HepG2 (cell line): ENCODE measurements at regions not wholly inside any gene's neighbourhood (a gene's known extent, or its start where the extent isn't known, plus 50 kb on each side); places are given as distances from the start of the nearest gene placed in this dataset.

Experiments used
- GATA4 ChIP-seq: sonication (generic); IDR thresholded peaks from 2 replicates; pipeline ENCODE4 v1.6.1; 2016; ENCODE audit warnings: antibody characterized with exemption, low read depth, borderline replicate concordance
- GATAD1 ChIP-seq: IDR thresholded peaks from 2 replicates; pipeline ENCODE4 v1.6.1; 2016; ENCODE audit warnings: missing genetic modification reagents, missing compliant biosample characterization
- IRF2 ChIP-seq: IDR thresholded peaks from 2 replicates; pipeline ENCODE4 v1.6.1; 2018; ENCODE audit warnings: missing genetic modification reagents, missing compliant biosample characterization
- MEIS2 ChIP-seq: sonication (generic); formaldehyde crosslinking; IDR thresholded peaks from 2 replicates; pipeline ENCODE4 v1.9.0; 2021; ENCODE audit warnings: mild to moderate bottlenecking, missing genetic modification reagents
- MTF2 ChIP-seq: sonication (generic); formaldehyde crosslinking; IDR thresholded peaks from 2 replicates; pipeline ENCODE4 v1.5.0; 2020; ENCODE audit warnings: missing genetic modification reagents, borderline replicate concordance
- NFE2 ChIP-seq: sonication (generic); formaldehyde crosslinking; IDR thresholded peaks from 2 replicates; pipeline ENCODE4 v1.4.0; 2020; ENCODE audit warnings: missing genetic modification reagents
- PHF5A ChIP-seq: IDR thresholded peaks from one replicate; pipeline ENCODE4 v1.6.1; 2018; ENCODE audit warnings: low read depth, missing genetic modification reagents; ENCODE audit not compliant: unreplicated experiment
- SIN3A ChIP-seq: IDR thresholded peaks from 2 replicates; pipeline ENCODE4 v1.6.1; 2011; ENCODE audit warnings: low read depth, mild to moderate bottlenecking, control low read depth, low read length, borderline replicate concordance
- SP1 ChIP-seq, 2 experiments: fragments of 450-650 bp in 1 of 2; sonication (generic) in 1 of 2; formaldehyde crosslinking in 1 of 2; IDR thresholded peaks; 2 replicates each; pipeline versions ENCODE4 v1.4.0 to v1.6.1; 2016 to 2020; ENCODE audit warnings: missing genetic modification reagents in 1 of 2
- STAG1 ChIP-seq: sonication (generic); formaldehyde crosslinking; IDR thresholded peaks from 2 replicates; pipeline ENCODE4 v1.4.0; 2020; ENCODE audit warnings: missing genetic modification reagents
- ZMYM4 ChIP-seq: sonication (generic); formaldehyde crosslinking; IDR thresholded peaks from 2 replicates; pipeline ENCODE4 v1.8.1; 2023; ENCODE audit warnings: mild to moderate bottlenecking, missing genetic modification reagents
- ZNF782 ChIP-seq: sonication (generic); formaldehyde crosslinking; IDR thresholded peaks from 2 replicates; pipeline ENCODE4 v1.4.0; 2020; ENCODE audit warnings: missing genetic modification reagents, mild to moderate bottlenecking, borderline replicate concordance
- ZSCAN25 ChIP-seq: sonication (generic); formaldehyde crosslinking; IDR thresholded peaks from 2 replicates; pipeline ENCODE4 v1.8.0; 2022; ENCODE audit warnings: mild to moderate bottlenecking, missing genetic modification reagents
- TF ChIP-seq, protein P1 (sequence below), 2 experiments: sonication (generic) in 1 of 2; formaldehyde crosslinking in 1 of 2; IDR thresholded peaks; 2 replicates each; pipeline versions ENCODE4 v1.4.0 to v1.6.1; 2016 to 2020; ENCODE audit warnings: borderline replicate concordance in 1 of 2, low read depth in 1 of 2, mild to moderate bottlenecking in 1 of 2, missing genetic modification reagents in 1 of 2
- TF ChIP-seq, protein P2 (sequence below): sonication (generic); formaldehyde crosslinking; IDR thresholded peaks from 2 replicates; pipeline ENCODE4 v1.4.0; 2020; ENCODE audit warnings: mild to moderate bottlenecking, missing genetic modification reagents
- TF ChIP-seq, protein P3 (sequence below): sonication (generic); formaldehyde crosslinking; IDR thresholded peaks from 2 replicates; pipeline ENCODE4 v1.4.0; 2020; ENCODE audit warnings: missing genetic modification reagents, borderline replicate concordance
- TF ChIP-seq, protein P4 (sequence below): sonication (generic); formaldehyde crosslinking; IDR thresholded peaks from 2 replicates; pipeline ENCODE4 v1.5.1; 2020; ENCODE audit warnings: missing genetic modification reagents, mild to moderate bottlenecking, borderline replicate concordance
- TF ChIP-seq, protein P5 (sequence below): sonication (generic); formaldehyde crosslinking; IDR thresholded peaks from 2 replicates; pipeline ENCODE4 v1.9.0; 2022; ENCODE audit warnings: low read depth, missing genetic modification reagents

DNA sequence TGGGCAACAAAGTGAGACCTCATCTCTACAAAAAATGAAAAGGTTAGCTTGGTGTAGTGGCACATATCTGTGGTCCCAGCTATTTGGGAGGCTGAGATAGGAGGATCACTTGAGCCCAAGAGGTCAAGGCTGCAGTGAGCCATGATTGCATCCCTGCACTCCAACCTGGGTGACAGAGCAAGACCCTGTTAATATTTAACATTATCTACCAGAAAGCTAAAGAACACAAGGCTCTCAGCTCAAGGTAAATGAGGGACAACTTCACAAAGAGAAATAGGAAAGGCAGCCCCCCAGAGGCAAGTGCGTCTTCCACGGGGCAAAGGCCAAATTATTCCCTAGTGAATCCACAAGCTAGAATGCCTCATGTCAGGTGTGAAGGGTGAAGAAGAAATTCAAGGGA, 109.6 kb upstream of the PFKP start (continued):
- TF ChIP-seq ZMYM4 (CRISPR knock-in tag): peak; percentile 70
- TF ChIP-seq ZNF782 (CRISPR knock-in tag): no peak
- TF ChIP-seq ZSCAN25 (CRISPR knock-in tag): peak; percentile 74; the same call in 1 of the 2 replicates
- TF ChIP-seq, protein P1, sequence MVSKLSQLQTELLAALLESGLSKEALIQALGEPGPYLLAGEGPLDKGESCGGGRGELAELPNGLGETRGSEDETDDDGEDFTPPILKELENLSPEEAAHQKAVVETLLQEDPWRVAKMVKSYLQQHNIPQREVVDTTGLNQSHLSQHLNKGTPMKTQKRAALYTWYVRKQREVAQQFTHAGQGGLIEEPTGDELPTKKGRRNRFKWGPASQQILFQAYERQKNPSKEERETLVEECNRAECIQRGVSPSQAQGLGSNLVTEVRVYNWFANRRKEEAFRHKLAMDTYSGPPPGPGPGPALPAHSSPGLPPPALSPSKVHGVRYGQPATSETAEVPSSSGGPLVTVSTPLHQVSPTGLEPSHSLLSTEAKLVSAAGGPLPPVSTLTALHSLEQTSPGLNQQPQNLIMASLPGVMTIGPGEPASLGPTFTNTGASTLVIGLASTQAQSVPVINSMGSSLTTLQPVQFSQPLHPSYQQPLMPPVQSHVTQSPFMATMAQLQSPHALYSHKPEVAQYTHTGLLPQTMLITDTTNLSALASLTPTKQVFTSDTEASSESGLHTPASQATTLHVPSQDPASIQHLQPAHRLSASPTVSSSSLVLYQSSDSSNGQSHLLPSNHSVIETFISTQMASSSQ (IDR thresholded peaks at IDR 0.05; ENCODE audit: low read depth): peak; percentile 89
- TF ChIP-seq, protein P1 (CRISPR knock-in tag; IDR thresholded peaks at IDR 0.05; ENCODE audit: borderline replicate concordance): peak; percentile 96
- TF ChIP-seq PHF5A (CRISPR knock-in tag): no peak
- TF ChIP-seq NFE2: no peak
- no peak for TF ChIP-seq GATA4
- TF ChIP-seq, protein P2, sequence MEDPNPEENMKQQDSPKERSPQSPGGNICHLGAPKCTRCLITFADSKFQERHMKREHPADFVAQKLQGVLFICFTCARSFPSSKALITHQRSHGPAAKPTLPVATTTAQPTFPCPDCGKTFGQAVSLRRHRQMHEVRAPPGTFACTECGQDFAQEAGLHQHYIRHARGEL (CRISPR knock-in tag): no peak
- TF ChIP-seq, protein P3, sequence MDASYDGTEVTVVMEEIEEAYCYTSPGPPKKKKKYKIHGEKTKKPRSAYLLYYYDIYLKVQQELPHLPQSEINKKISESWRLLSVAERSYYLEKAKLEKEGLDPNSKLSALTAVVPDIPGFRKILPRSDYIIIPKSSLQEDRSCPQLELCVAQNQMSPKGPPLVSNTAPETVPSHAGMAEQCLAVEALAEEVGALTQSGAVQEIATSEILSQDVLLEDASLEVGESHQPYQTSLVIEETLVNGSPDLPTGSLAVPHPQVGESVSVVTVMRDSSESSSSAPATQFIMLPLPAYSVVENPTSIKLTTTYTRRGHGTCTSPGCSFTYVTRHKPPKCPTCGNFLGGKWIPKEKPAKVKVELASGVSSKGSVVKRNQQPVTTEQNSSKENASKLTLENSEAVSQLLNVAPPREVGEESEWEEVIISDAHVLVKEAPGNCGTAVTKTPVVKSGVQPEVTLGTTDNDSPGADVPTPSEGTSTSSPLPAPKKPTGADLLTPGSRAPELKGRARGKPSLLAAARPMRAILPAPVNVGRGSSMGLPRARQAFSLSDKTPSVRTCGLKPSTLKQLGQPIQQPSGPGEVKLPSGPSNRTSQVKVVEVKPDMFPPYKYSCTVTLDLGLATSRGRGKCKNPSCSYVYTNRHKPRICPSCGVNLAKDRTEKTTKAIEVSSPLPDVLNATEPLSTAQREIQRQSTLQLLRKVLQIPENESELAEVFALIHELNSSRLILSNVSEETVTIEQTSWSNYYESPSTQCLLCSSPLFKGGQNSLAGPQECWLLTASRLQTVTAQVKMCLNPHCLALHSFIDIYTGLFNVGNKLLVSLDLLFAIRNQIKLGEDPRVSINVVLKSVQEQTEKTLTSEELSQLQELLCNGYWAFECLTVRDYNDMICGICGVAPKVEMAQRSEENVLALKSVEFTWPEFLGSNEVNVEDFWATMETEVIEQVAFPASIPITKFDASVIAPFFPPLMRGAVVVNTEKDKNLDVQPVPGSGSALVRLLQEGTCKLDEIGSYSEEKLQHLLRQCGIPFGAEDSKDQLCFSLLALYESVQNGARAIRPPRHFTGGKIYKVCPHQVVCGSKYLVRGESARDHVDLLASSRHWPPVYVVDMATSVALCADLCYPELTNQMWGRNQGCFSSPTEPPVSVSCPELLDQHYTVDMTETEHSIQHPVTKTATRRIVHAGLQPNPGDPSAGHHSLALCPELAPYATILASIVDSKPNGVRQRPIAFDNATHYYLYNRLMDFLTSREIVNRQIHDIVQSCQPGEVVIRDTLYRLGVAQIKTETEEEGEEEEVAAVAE (CRISPR knock-in tag): no peak
- TF ChIP-seq SP1 (IDR thresholded peaks at IDR 0.05): no peak
- no peak for TF ChIP-seq SP1 (CRISPR knock-in tag; IDR thresholded peaks at IDR 0.05)
- TF ChIP-seq, protein P4, sequence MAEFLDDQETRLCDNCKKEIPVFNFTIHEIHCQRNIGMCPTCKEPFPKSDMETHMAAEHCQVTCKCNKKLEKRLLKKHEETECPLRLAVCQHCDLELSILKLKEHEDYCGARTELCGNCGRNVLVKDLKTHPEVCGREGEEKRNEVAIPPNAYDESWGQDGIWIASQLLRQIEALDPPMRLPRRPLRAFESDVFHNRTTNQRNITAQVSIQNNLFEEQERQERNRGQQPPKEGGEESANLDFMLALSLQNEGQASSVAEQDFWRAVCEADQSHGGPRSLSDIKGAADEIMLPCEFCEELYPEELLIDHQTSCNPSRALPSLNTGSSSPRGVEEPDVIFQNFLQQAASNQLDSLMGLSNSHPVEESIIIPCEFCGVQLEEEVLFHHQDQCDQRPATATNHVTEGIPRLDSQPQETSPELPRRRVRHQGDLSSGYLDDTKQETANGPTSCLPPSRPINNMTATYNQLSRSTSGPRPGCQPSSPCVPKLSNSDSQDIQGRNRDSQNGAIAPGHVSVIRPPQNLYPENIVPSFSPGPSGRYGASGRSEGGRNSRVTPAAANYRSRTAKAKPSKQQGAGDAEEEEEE: no peak
- no peak for TF ChIP-seq IRF2
- TF ChIP-seq SIN3A: no peak
- TF ChIP-seq MTF2 (CRISPR knock-in tag): no peak
- TF ChIP-seq GATAD1: no peak
- 0 out of 2 replicates have a peak, but pooled peaks have one; percentile 4 for TF ChIP-seq STAG1 (CRISPR knock-in tag)
- TF ChIP-seq MEIS2 (CRISPR knock-in tag): no peak
- TF ChIP-seq, protein P5, sequence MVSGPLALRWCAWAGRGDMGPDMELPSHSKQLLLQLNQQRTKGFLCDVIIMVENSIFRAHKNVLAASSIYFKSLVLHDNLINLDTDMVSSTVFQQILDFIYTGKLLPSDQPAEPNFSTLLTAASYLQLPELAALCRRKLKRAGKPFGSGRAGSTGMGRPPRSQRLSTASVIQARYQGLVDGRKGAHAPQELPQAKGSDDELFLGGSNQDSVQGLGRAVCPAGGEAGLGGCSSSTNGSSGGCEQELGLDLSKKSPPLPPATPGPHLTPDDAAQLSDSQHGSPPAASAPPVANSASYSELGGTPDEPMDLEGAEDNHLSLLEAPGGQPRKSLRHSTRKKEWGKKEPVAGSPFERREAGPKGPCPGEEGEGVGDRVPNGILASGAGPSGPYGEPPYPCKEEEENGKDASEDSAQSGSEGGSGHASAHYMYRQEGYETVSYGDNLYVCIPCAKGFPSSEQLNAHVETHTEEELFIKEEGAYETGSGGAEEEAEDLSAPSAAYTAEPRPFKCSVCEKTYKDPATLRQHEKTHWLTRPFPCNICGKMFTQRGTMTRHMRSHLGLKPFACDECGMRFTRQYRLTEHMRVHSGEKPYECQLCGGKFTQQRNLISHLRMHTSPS (CRISPR knock-in tag): no peak
